Endothelial cell of umbilical vein (primary cell): ENCODE measurements at regions not wholly inside any gene's neighbourhood (a gene's known extent, or its start where the extent isn't known, plus 50 kb on each side); places are given as distances from the start of the nearest gene placed in this dataset.

Source experiments
- BruUV-seq: library from RNA; stranded (reverse); fragments of 400-500 nt; replicated peaks from 2 replicates; lab custom pipeline; 2021; lab: Mats Ljungman, UMichigan
- CTCF ChIA-PET: fragments of 300-600, 350-600 bp; sonication (Branson Sonifier 250); formaldehyde crosslinking; loops from one replicate; lab custom pipeline; 2021; ENCODE audit warnings: antibody characterized with exemption, inconsistent platforms; lab: Charles Lee
- POLR2A ChIA-PET: fragments of 300-600, 350-600 bp; sonication (Branson Sonifier 250); formaldehyde crosslinking; loops from one replicate; lab custom pipeline; 2021; ENCODE audit warnings: antibody characterized with exemption, inconsistent platforms; lab: Charles Lee
- DNase-seq: peaks from one replicate; pipeline ENCODE4 v3.0.0-alpha.2; 2011; ENCODE audit warnings: low read depth, low spot score
- FAIRE-seq: peaks from 2 replicates; lab custom pipeline; 2011; peaks lifted over from hg19 to GRCh38; lab: Jason Lieb, UNC
- H2AFZ ChIP-seq: 2 replicates; pipeline ENCODE4 v1.6.0; 2012; ENCODE audit warnings: low read depth, low read length, control low read depth, inconsistent platforms
- H3K27ac ChIP-seq: 2 replicates; pipeline ENCODE4 v1.5.1; 2011; ENCODE audit warnings: low read depth, mild to moderate bottlenecking, control low read depth, low read length, moderate library complexity; ENCODE audit not compliant: insufficient read depth
- H3K27me3 ChIP-seq, 2 experiments: 2 replicates each; pipeline versions ENCODE4 v1.6.0 to v1.6.1; 2011; ENCODE audit warnings: low read length in 2 of 2, mixed read lengths in 1 of 2; ENCODE audit not compliant: control insufficient read depth in 2 of 2, insufficient read depth in 2 of 2
- H3K36me3 ChIP-seq, 2 experiments: 2 replicates in 1 of 2; 3 replicates in 1 of 2; pipeline ENCODE4 v1.5.1; 2011; ENCODE audit warnings: low read length in 2 of 2, mild to moderate bottlenecking in 1 of 2, moderate library complexity in 1 of 2; ENCODE audit not compliant: control insufficient read depth in 2 of 2, insufficient read depth in 2 of 2; ENCODE audit errors: extremely low read depth in 1 of 2
- H3K4me1 ChIP-seq: 3 replicates; pipeline ENCODE4 v1.5.1; 2011; ENCODE audit warnings: mild to moderate bottlenecking, low read length; ENCODE audit not compliant: control insufficient read depth, insufficient read depth; ENCODE audit errors: extremely low read depth
- H3K4me2 ChIP-seq: 2 replicates; pipeline ENCODE4 v1.6.1; 2011; ENCODE audit warnings: low read length, control low read depth, mixed read lengths; ENCODE audit not compliant: insufficient read depth
- H3K4me3 ChIP-seq, 3 experiments: fragments of 200-600 bp in 1 of 3; sonication (generic), shearing (Covaris generic) in 1 of 3; replicated peaks in 1 of 3; 2 replicates each; pipeline ENCODE4 v1.5.1; 2011 to 2016; ENCODE audit warnings: control low read depth in 3 of 3, low read length in 3 of 3, mild to moderate bottlenecking in 2 of 3, inconsistent platforms in 1 of 3, low read depth in 1 of 3, moderate library complexity in 1 of 3; ENCODE audit not compliant: insufficient read depth in 1 of 3
- H3K79me2 ChIP-seq: 2 replicates; pipeline ENCODE4 v1.6.0; 2012; ENCODE audit warnings: low read length, inconsistent platforms; ENCODE audit not compliant: control insufficient read depth, insufficient read depth
- H3K9ac ChIP-seq: replicated peaks from 2 replicates; pipeline ENCODE3; 2011; ENCODE audit warnings: low read length, control low read depth; ENCODE audit not compliant: insufficient read depth; ENCODE audit errors: extremely low read depth
- H3K9me1 ChIP-seq: replicated peaks from 3 replicates; pipeline ENCODE4 v1.6.0; 2011; ENCODE audit warnings: mild to moderate bottlenecking, low read length; ENCODE audit not compliant: control insufficient read depth, insufficient read depth; ENCODE audit errors: extremely low read depth
- H3K9me3 ChIP-seq: replicated peaks from 2 replicates; pipeline ENCODE4 v1.5.1; 2012; ENCODE audit warnings: low read length, inconsistent platforms; ENCODE audit not compliant: control insufficient read depth, insufficient read depth
- H4K20me1 ChIP-seq: replicated peaks from 2 replicates; pipeline ENCODE3; 2011; ENCODE audit warnings: mild to moderate bottlenecking, low read length; ENCODE audit not compliant: control insufficient read depth, insufficient read depth; ENCODE audit errors: extremely low read depth
- EZH2 ChIP-seq: IDR thresholded peaks from 2 replicates; pipeline ENCODE4 v1.6.1; 2012; ENCODE audit warnings: borderline replicate concordance, low read depth, mild to moderate bottlenecking, moderate library complexity, low read length, inconsistent platforms; ENCODE audit not compliant: severe bottlenecking
- FOS ChIP-seq: IDR thresholded peaks from 2 replicates; pipeline ENCODE4 v1.6.1; 2011; ENCODE audit warnings: mild to moderate bottlenecking, low read length, moderate library complexity, borderline replicate concordance; ENCODE audit not compliant: insufficient read depth
- GATA2 ChIP-seq: IDR thresholded peaks from 2 replicates; pipeline ENCODE4 v1.7.0; 2011; ENCODE audit warnings: low read depth, mild to moderate bottlenecking, moderate library complexity, mixed read lengths, low read length; ENCODE audit not compliant: insufficient read length, insufficient read depth
- JUN ChIP-seq: IDR thresholded peaks from 2 replicates; pipeline ENCODE4 v1.6.1; 2011; ENCODE audit warnings: borderline replicate concordance, low read depth; ENCODE audit not compliant: insufficient read length, insufficient read depth
- MYC ChIP-seq: IDR thresholded peaks from one replicate; pipeline ENCODE4 v1.6.1; 2011; ENCODE audit warnings: mild to moderate bottlenecking, low read depth, low read length
- POLR2A ChIP-seq: IDR thresholded peaks from 2 replicates; pipeline ENCODE4 v1.6.1; 2012; ENCODE audit warnings: low read depth, mild to moderate bottlenecking, control low read depth, low read length
- POLR2AphosphoS5 ChIP-seq: IDR thresholded peaks from 2 replicates; pipeline ENCODE4 v1.6.1; 2012; ENCODE audit warnings: low read depth, mild to moderate bottlenecking, control low read depth, low read length, moderate library complexity; ENCODE audit not compliant: insufficient read depth
- dilution Hi-C: fragments of 300-500 bp; cut with MboI; formaldehyde crosslinking; loops from one replicate; pipeline ENCODE4 v1.15.0; 2019; ENCODE audit warnings: low sequenced_read_pairs; ENCODE audit not compliant: extremely low pct_ligation_motif_present
- intact Hi-C: fragments of 100-400 bp; cut with micrococcal nuclease; formaldehyde crosslinking; loops from one replicate; pipeline ENCODE4 v1.10.0; 2022
- TF ChIP-seq, protein P1 (sequence below): IDR thresholded peaks from 2 replicates; pipeline ENCODE4 v1.6.1; 2011; ENCODE audit not compliant: insufficient read depth, insufficient read length
- TF ChIP-seq, protein P2 (sequence below), 2 donors: IDR thresholded peaks; 1 replicate in 1 of 2; 2 replicates in 1 of 2; pipeline ENCODE4 v1.5.1; 2011; ENCODE audit warnings: low read length in 2 of 2, mild to moderate bottlenecking in 2 of 2, moderate library complexity in 2 of 2, control low read depth in 1 of 2, inconsistent platforms in 1 of 2, low read depth in 1 of 2; ENCODE audit not compliant: insufficient read depth in 1 of 2; ENCODE audit errors: extremely low read depth in 1 of 2

DNA sequence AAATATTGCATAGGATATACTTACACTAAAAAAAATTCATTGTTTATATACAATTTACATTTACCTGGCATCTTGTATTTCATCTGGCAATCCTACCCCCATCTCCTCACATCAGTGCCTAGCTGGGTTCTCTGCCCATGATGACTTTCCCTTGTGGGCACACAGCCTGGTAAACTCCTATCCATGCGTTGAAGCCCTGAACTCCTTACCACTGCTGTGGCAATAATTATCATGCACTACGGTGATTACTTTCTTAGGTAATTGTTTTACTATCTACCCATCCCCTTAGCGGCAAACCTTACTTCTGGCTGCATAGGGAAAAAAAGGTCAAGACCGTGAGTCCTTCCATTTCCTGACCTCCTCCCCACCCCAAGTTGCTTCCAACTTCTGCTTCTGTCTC, 63.6 kb upstream of the DAB2IP start:
- no peaks in the 10 kb centered on the region for H3K36me3 ChIP-seq
- no peaks in the 10 kb centered on the region for H3K4me1 ChIP-seq
- dilution Hi-C loops, result no loop called here
- no TSS peak for BruUV-seq
- no peak overlapping the region for H3K9ac ChIP-seq
- no peaks in the 10 kb centered on the region for H3K9me1 ChIP-seq
- no peaks in the 10 kb centered on the region for H4K20me1 ChIP-seq
- H2AFZ ChIP-seq, result no peak overlapping the region
- H3K4me3 ChIP-seq, result no peak overlapping the region
- CTCF ChIA-PET, result no interaction called here
- no peaks in the 10 kb centered on the region for H3K79me2 ChIP-seq
- DNase-seq, result no peak
- no peak for TF ChIP-seq POLR2A
- TF ChIP-seq, protein P1, sequence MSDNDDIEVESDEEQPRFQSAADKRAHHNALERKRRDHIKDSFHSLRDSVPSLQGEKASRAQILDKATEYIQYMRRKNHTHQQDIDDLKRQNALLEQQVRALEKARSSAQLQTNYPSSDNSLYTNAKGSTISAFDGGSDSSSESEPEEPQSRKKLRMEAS, result no peak
- no peak for TF ChIP-seq FOS
- TF ChIP-seq POLR2AphosphoS5, result no peak
- no peak for TF ChIP-seq EZH2
- H3K9me3 ChIP-seq, result no peaks in the 10 kb centered on the region
- FAIRE-seq, result no peak
- no peak overlapping the region for H3K27ac ChIP-seq
- peaks cover 0 to 14% of the 10 kb centered on the region in 2 experiments for H3K27me3 ChIP-seq
- POLR2A ChIA-PET, result no interaction called here
- intact Hi-C loops, result no loop called here
- H3K4me2 ChIP-seq, result no peak overlapping the region

DNA sequence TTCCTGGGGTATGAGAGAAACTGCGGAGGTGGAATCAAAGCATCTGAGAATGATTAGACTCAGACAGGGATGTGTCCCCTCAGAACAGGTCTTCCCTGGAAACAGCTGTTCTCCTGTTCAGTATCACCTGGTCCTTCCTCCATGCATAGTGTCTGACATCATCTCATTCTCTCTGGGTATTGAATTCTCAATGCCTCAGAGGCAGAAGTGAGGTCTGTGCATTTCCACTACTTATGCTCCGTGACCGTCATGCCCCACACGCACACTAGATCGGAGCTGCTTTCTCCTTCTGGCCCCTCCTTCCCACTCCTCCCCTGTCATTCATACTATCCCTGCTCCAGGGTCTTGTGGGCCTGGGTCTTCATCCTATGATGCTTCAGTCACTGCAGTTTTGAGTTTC, 61.4 kb upstream of the DAB2IP start:
- intact Hi-C loops (no loop called here), dilution Hi-C loops (no loop called here)
- no peak overlapping the region for H3K4me3 ChIP-seq
- no peak overlapping the region for H3K4me2 ChIP-seq
- H3K4me1 ChIP-seq, result no peaks in the 10 kb centered on the region
- TF ChIP-seq FOS (no peak), JUN (no peak), GATA2 (no peak), POLR2A (no peak), POLR2AphosphoS5 (no peak), MYC (no peak), EZH2 (no peak)
- TF ChIP-seq, protein P2, sequence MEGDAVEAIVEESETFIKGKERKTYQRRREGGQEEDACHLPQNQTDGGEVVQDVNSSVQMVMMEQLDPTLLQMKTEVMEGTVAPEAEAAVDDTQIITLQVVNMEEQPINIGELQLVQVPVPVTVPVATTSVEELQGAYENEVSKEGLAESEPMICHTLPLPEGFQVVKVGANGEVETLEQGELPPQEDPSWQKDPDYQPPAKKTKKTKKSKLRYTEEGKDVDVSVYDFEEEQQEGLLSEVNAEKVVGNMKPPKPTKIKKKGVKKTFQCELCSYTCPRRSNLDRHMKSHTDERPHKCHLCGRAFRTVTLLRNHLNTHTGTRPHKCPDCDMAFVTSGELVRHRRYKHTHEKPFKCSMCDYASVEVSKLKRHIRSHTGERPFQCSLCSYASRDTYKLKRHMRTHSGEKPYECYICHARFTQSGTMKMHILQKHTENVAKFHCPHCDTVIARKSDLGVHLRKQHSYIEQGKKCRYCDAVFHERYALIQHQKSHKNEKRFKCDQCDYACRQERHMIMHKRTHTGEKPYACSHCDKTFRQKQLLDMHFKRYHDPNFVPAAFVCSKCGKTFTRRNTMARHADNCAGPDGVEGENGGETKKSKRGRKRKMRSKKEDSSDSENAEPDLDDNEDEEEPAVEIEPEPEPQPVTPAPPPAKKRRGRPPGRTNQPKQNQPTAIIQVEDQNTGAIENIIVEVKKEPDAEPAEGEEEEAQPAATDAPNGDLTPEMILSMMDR (IDR thresholded peaks at IDR 0.05; ENCODE audit: extremely low read depth in 1 of 2, insufficient read depth in 1 of 2, low read depth in 1 of 2, low read length in 2 of 2), result no peak
- TF ChIP-seq, protein P1, result no peak
- H3K27me3 ChIP-seq, result peaks cover 0 to 14% of the 10 kb centered on the region in 2 experiments
- H2AFZ ChIP-seq, result no peak overlapping the region
- H3K27ac ChIP-seq, result no peak overlapping the region
- H3K36me3 ChIP-seq, result no peaks in the 10 kb centered on the region
- H3K79me2 ChIP-seq, result no peaks in the 10 kb centered on the region
- no TSS peak for BruUV-seq
- no peaks in the 10 kb centered on the region for H4K20me1 ChIP-seq
- POLR2A ChIA-PET, result no interaction called here
- DNase-seq (no peak), FAIRE-seq (no peak)
- H3K9me1 ChIP-seq, result no peaks in the 10 kb centered on the region
- no peak overlapping the region for H3K9ac ChIP-seq
- CTCF ChIA-PET, result interaction anchor here (0.7 to 1.2 kb wide), 2 partner anchors 22 to 30 kb away, joined by 3 to 4 read pairs; no protein-coding TSS in a partner anchor
- H3K9me3 ChIP-seq, result no peaks in the 10 kb centered on the region
